GM23338 (cell line): ENCODE measurements at regions not wholly inside any gene's neighbourhood (a gene's known extent, or its start where the extent isn't known, plus 50 kb on each side); places are given as distances from the start of the nearest gene placed in this dataset.
A peak's percentile ranks its signal among the peaks of the same experiment; 100 is the strongest.

ENCODE experiments used
- ATAC-seq: fragments of 200-7000 bp; cut with Tn5 transposase; 3 replicates; pipeline ENCODE4 v1.9.1; 2020
- DNase-seq: peaks from one replicate; pipeline ENCODE4 v3.0.0-alpha.2; 2015; ENCODE audit warnings: low spot score
- H2AFZ ChIP-seq: fragments of 200-600 bp; sonication (generic); 2 replicates; pipeline ENCODE4 v1.8.0; 2016; ENCODE audit warnings: antibody characterized with exemption, mild to moderate bottlenecking, moderate library complexity
- H3F3A ChIP-seq: fragments of 200-600 bp; sonication (generic); replicated peaks from 2 replicates; pipeline ENCODE4 v1.8.0; 2017; ENCODE audit warnings: antibody characterized with exemption, mixed run types, low read depth
- H3K27ac ChIP-seq: fragments of 200-600 bp; sonication (generic); 2 replicates; pipeline ENCODE4 v1.6.1; 2016; ENCODE audit warnings: low read depth
- H3K27me3 ChIP-seq: fragments of 200-600 bp; sonication (generic); 2 replicates; pipeline ENCODE4 v1.8.0; 2016; ENCODE audit warnings: mild to moderate bottlenecking, mixed run types, moderate library complexity; ENCODE audit not compliant: insufficient read depth
- H3K36me3 ChIP-seq: fragments of 200-600 bp; sonication (generic); 2 replicates; pipeline ENCODE4 v1.8.0; 2016; ENCODE audit warnings: mild to moderate bottlenecking; ENCODE audit not compliant: insufficient read depth
- H3K4me1 ChIP-seq: fragments of 200-600 bp; sonication (generic); 2 replicates; pipeline ENCODE4 v1.8.0; 2016; ENCODE audit warnings: mild to moderate bottlenecking, moderate library complexity; ENCODE audit not compliant: insufficient read depth
- H3K4me2 ChIP-seq: fragments of 200-600 bp; sonication (generic); 2 replicates; pipeline ENCODE4 v1.7.1; 2017; ENCODE audit warnings: mixed run types
- H3K4me3 ChIP-seq: fragments of 200-600 bp; sonication (generic); 2 replicates; pipeline ENCODE4 v1.6.1; 2016; ENCODE audit warnings: mixed run types
- H3K79me2 ChIP-seq: fragments of 200-600 bp; sonication (generic); replicated peaks from 2 replicates; pipeline ENCODE4 v1.8.0; 2017; ENCODE audit warnings: mild to moderate bottlenecking; ENCODE audit not compliant: insufficient read depth
- H3K9me2 ChIP-seq: fragments of 200-600 bp; sonication (generic); 2 replicates; pipeline ENCODE4 v1.8.0; 2017; ENCODE audit not compliant: insufficient read depth
- H4K20me1 ChIP-seq: fragments of 200-600 bp; sonication (generic); replicated peaks from 2 replicates; pipeline ENCODE4 v1.8.0; 2017; ENCODE audit warnings: mild to moderate bottlenecking; ENCODE audit not compliant: insufficient read depth
- H3K27ac Mint-ChIP-seq: 2 replicates; pipeline ENCODE4 v1.8.0; 2020; ENCODE audit warnings: inconsistent platforms, mild to moderate bottlenecking, moderate library complexity, mixed read lengths
- H3K27me3 Mint-ChIP-seq: 3 replicates; pipeline ENCODE4 v1.8.0; 2022; ENCODE audit warnings: low read depth, mild to moderate bottlenecking, moderate library complexity, mixed read lengths, inconsistent platforms; ENCODE audit not compliant: insufficient read depth, poor library complexity
- H3K36me3 Mint-ChIP-seq: 3 replicates; pipeline ENCODE4 v1.8.0; 2021; ENCODE audit warnings: low read depth, mild to moderate bottlenecking, inconsistent platforms, moderate library complexity, mixed read lengths
- H3K4me1 Mint-ChIP-seq: 3 replicates; pipeline ENCODE4 v1.8.0; 2020; ENCODE audit warnings: mild to moderate bottlenecking, inconsistent platforms, mixed read lengths
- H3K4me3 Mint-ChIP-seq: 3 replicates; pipeline ENCODE4 v1.8.0; 2021; ENCODE audit warnings: moderate library complexity, mild to moderate bottlenecking, inconsistent platforms, mixed read lengths
- H3K9me3 Mint-ChIP-seq: 3 replicates; pipeline ENCODE4 v1.8.0; 2020; ENCODE audit warnings: moderate library complexity, mild to moderate bottlenecking, inconsistent platforms, mixed read lengths
- CREB1 ChIP-seq: fragments of 250-450 bp; sonication (Bioruptor Pico); IDR thresholded peaks from 2 replicates; pipeline ENCODE4 v1.5.0; 2020; ENCODE audit warnings: low read depth, mild to moderate bottlenecking, moderate library complexity
- CTCF ChIP-seq, 2 experiments: fragments of 200-600 bp in 1 of 2; sonication (generic) in 1 of 2; conservative IDR thresholded peaks; 2 replicates each; pipeline versions ENCODE4 v1.5.1 to v1.6.1; 2016 to 2017; ENCODE audit warnings: antibody characterized with exemption in 2 of 2, low read depth in 2 of 2, mild to moderate bottlenecking in 2 of 2, moderate library complexity in 1 of 2
- ETS1 ChIP-seq: IDR thresholded peaks from 2 replicates; pipeline ENCODE4 v1.6.1; 2016; ENCODE audit warnings: antibody characterized with exemption
- EZH2 ChIP-seq: fragments of 200-600 bp; sonication (generic); IDR thresholded peaks from one replicate; pipeline ENCODE4 v1.8.0; 2017; ENCODE audit warnings: antibody characterized with exemption, mild to moderate bottlenecking, low read depth; ENCODE audit not compliant: unreplicated experiment
- EZH2phosphoT487 ChIP-seq: fragments of 200-600 bp; sonication (generic); IDR thresholded peaks from one replicate; pipeline ENCODE4 v1.8.1; 2018; ENCODE audit warnings: antibody characterized with exemption; ENCODE audit not compliant: unreplicated experiment
- JUNB ChIP-seq: IDR thresholded peaks from one replicate; pipeline ENCODE4 v1.6.1; 2016; ENCODE audit warnings: antibody characterized with exemption; ENCODE audit not compliant: unreplicated experiment
- NANOG ChIP-seq: IDR thresholded peaks from 2 replicates; pipeline ENCODE4 v1.6.1; 2016; ENCODE audit warnings: antibody characterized with exemption, borderline replicate concordance
- POLR2AphosphoS5 ChIP-seq: IDR thresholded peaks from 2 replicates; pipeline ENCODE4 v1.6.1; 2016; ENCODE audit warnings: antibody characterized with exemption, low read depth
- REST ChIP-seq: IDR thresholded peaks from one replicate; pipeline ENCODE4 v1.6.1; 2018; ENCODE audit warnings: antibody characterized with exemption; ENCODE audit not compliant: unreplicated experiment
- STAT1 ChIP-seq: IDR thresholded peaks from one replicate; pipeline ENCODE4 v1.6.1; 2016; ENCODE audit warnings: antibody characterized with exemption; ENCODE audit not compliant: unreplicated experiment
- ZNF114 ChIP-seq: fragments of 250-450 bp; sonication (Bioruptor Pico); IDR thresholded peaks from 2 replicates; pipeline ENCODE4 v1.5.0; 2020; ENCODE audit warnings: mild to moderate bottlenecking, moderate library complexity
- ZNF331 ChIP-seq: fragments of 250-450 bp; sonication (Bioruptor Pico); IDR thresholded peaks from 2 replicates; pipeline ENCODE4 v1.5.0; 2020; ENCODE audit warnings: low read depth, mild to moderate bottlenecking, moderate library complexity
- ZNF462 ChIP-seq: fragments of 250-450 bp; sonication (Bioruptor Pico); IDR thresholded peaks from 2 replicates; pipeline ENCODE4 v1.5.0; 2020; ENCODE audit warnings: mild to moderate bottlenecking, moderate library complexity

- no peaks in the 10 kb centered on the region for H3K9me3 Mint-ChIP-seq
- Histone ChIP-seq H3K27ac (no peak overlapping the region), H4K20me1 (no peaks in the 10 kb centered on the region), H2AFZ (peak overlapping the region; percentile 52; the same call in 1 of the 2 replicates), H3K4me2 (no peak overlapping the region), H3F3A (no peaks in the 10 kb centered on the region), H3K27me3 (no peaks in the 10 kb centered on the region), H3K9me2 (no peaks in the 10 kb centered on the region), H3K79me2 (no peaks in the 10 kb centered on the region), H3K36me3 (no peaks in the 10 kb centered on the region), H3K4me1 (peaks cover 5% of the 10 kb centered on the region; the same call in 1 of the 2 replicates), H3K4me3 (no peak overlapping the region)
- no peak for ATAC-seq
- DNase-seq = no peak
- H3K36me3 Mint-ChIP-seq = no peaks in the 10 kb centered on the region
- H3K4me1 Mint-ChIP-seq = peaks cover 8% of the 10 kb centered on the region; the same call in 2 of the 3 replicates
- H3K4me3 Mint-ChIP-seq = no peak overlapping the region
- H3K27ac Mint-ChIP-seq = no peak overlapping the region
- TF ChIP-seq CREB1 (CRISPR knock-in tag) (no peak), ZNF114 (CRISPR knock-in tag) (no peak), NANOG (no peak), EZH2 (no peak), ZNF462 (CRISPR knock-in tag) (no peak), EZH2phosphoT487 (no peak), STAT1 (no peak), REST (no peak), POLR2AphosphoS5 (no peak), ETS1 (no peak), ZNF331 (CRISPR knock-in tag) (no peak), CTCF (conservative IDR thresholded peaks at IDR 0.05; ENCODE audit: low read depth in 2 of 2) (no peak), JUNB (no peak)
- H3K27me3 Mint-ChIP-seq = no peaks in the 10 kb centered on the region
Observed at GRCh38 chr1:227440182-227440581, 121.9 kb upstream of the CDC42BPA start.
